Epithelial cell of esophagus (primary cell): ENCODE measurements at regions not wholly inside any gene's neighbourhood (a gene's known extent, or its start where the extent isn't known, plus 50 kb on each side); places are given as distances from the start of the nearest gene placed in this dataset.
"Not testable (repeated sequence)": the region's sequence is repeated elsewhere in the genome, so short reads cannot be mapped to it uniquely, and the experiment has no call there.

Source experiments
- DNase-seq: peaks from one replicate; pipeline ENCODE4 v3.0.0; 2010; ENCODE audit warnings: low read depth
- H3K4me3 ChIP-seq: 2 replicates; pipeline ENCODE4 v1.5.1; 2011; ENCODE audit warnings: mild to moderate bottlenecking, low read length, control low read depth
- CTCF ChIP-seq: IDR thresholded peaks from 2 replicates; pipeline ENCODE4 v1.5.1; 2011; ENCODE audit warnings: low read depth, mild to moderate bottlenecking, low read length, control low read depth, inconsistent platforms; ENCODE audit not compliant: insufficient read depth; ENCODE audit errors: missing control alignments

- no peak for TF ChIP-seq CTCF
Observed at GRCh38 chr2:200109421-200109820, 154.0 kb downstream of the MAIP1 start.

GRCh38 chr2:200110381-200110780, 155.0 kb downstream of the MAIP1 start:
- DNase-seq = no peak
- H3K4me3 ChIP-seq = no peak overlapping the region
- TF ChIP-seq CTCF = no peak

More at GRCh38 chr2:200109421-200109820, 154.0 kb downstream of the MAIP1 start:
- no peak overlapping the region for H3K4me3 ChIP-seq
- no peak for DNase-seq

DNA sequence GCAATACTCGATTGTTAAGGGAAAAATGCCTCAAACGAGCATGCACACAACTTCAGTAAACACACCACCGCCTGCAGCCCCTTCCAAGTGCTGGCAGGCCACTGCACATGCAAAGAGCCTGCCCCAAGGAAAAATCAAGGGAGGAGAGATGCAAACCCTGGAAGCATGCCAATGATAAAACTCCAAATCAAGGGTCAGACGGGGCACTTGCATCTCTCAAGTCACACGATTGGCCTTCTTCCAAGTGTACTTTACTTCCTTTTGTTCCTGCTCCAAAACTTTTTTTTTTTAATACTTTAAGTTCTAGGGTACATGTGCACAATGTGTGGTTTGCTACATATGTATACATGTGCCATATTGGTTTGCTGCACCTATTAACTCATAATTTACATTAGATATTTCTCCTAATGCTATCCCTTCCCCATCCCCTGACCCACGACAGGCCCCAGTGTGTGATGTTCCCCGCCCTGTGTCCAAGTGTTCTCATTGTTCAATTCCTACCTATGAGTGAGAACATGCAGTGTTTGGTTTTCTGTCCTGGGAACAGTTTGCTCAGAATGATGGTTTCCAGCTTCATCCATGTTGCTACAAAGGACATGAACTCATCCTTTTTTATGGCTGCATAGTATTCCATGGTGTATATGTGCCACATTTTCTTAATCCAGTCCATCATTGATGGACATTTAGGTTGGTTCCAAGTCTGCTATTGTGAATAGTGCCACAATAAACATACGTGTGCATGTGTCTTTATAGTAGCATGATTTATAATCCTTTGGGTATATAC, 157.8 kb downstream of the MAIP1 start:
- DNase-seq, H3K4me3 ChIP-seq: not testable (repeated sequence)

GRCh38 chr2:200119236-200119635, 163.9 kb downstream of the MAIP1 start:
- TF ChIP-seq CTCF = no peak
- H3K4me3 ChIP-seq = no peak overlapping the region
- no peak for DNase-seq

GRCh38 chr2:200121931-200122330, 166.5 kb downstream of the MAIP1 start:
- H3K4me3 ChIP-seq = no peak overlapping the region
- TF ChIP-seq CTCF = no peak
- peak; percentile 62 for DNase-seq

DNA sequence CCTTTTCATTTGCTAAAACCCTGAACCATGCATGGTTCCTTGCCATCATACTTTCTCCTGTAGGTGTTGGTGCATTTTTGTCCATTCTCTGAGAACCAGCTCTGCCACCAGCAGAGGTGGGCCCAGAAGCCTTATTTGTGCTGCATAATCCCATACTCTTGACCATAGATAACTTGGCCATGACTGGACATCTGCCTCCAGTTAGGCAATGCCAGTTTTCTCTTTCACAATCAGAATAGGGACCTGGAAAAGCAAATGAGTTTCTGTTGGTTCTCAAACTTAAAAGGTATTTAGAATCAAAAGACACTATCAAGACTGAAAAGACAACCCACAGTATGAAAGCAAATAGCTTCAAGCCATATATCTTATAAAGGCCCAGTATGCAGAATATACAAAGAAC, 167.3 kb downstream of the MAIP1 start:
- no peak for TF ChIP-seq CTCF
- no peak overlapping the region for H3K4me3 ChIP-seq
- DNase-seq = no peak

DNA sequence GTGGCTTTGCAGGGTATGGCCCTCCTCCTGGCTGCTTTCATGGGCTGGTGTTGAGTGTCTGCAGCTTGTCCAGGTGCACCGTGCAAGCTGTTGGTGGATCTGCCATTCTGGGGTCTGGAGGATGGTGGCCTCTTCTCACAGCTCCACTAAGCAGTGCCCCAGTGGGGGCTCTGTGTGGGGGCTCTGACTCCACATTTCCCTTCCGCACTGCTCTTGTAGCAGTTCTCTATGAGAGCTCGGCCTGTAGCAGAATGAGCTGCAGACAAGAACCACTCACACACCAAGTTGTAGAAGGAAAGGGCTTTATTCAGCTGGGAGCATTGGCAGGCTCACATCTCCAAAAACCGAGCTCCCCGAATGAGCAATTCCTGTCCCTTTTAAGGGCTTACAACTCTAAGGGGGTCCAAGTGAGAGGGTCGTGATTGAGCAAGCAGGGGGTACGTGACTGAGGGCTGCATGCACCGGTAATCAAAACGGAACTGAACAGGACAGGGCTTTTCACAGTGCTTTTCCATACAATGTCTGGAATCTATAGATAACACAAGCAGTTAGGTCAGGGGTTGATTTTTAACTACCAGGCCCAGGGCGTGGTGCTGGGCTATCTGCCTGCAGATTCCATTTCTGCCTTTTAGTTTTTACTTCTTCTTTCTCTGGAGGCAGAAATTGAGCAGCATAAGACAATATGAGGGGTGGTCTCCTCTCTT, 169.4 kb downstream of the MAIP1 start:
- not testable (repeated sequence) for DNase-seq, H3K4me3 ChIP-seq

- no peak for TF ChIP-seq CTCF
- no peak for DNase-seq
- H3K4me3 ChIP-seq = no peak overlapping the region
Observed at GRCh38 chr2:200125444-200126284, 170.3 kb downstream of the MAIP1 start.

DNA sequence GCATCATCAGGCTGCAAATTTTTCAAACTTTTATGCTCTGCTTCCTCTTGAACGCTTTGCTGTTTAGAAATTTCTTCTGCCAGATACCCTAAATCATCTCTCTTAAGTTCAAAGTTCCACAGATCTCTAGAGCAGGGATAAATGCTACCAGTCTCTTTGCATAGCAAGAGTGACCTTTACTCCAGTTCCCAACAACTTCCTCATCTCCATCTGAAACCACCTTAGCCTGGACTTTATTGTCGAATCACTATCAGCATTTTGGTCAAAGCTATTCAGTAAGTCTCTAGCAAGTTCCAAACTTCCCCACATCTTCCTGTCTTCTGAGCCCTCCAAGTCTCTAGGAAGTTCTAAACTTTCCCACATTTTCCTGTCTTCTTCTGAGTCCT, 170.9 kb downstream of the MAIP1 start:
- not testable (repeated sequence) for DNase-seq, H3K4me3 ChIP-seq

GRCh38 chr2:200126680-200127079, 171.3 kb downstream of the MAIP1 start:
- not testable (repeated sequence) for H3K4me3 ChIP-seq, DNase-seq
